GM12872 (cell line): ENCODE measurements at regions not wholly inside any gene's neighbourhood (a gene's known extent, or its start where the extent isn't known, plus 50 kb on each side); places are given as distances from the start of the nearest gene placed in this dataset.

ENCODE experiments used
- CTCF ChIP-seq: IDR thresholded peaks from 3 replicates; pipeline ENCODE4 v1.5.1; 2011; ENCODE audit warnings: low read depth, mild to moderate bottlenecking, low read length, moderate library complexity; ENCODE audit not compliant: insufficient read depth

DNA sequence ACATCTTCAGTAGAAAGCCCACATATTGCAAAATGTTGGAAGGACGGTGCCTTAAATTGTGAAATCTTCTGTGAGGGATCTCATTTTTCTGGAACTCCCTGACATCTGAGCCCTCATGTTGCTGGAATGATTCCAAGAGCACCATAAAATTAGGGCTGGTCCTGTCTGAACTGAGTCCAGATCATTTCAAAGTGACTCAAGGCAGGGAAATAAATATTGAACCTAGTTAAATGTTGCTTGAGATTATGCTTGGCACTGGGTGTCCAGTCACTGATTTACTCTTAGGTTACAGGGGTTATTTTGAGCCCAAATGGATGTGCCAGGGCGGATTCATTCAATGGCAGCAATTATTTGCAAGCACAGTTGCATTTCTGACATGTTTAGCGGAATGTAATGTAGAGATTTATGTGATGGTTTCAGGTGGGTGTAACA lies 437.0 kb downstream of the PIK3R1 start:
- no peak for TF ChIP-seq CTCF

DNA sequence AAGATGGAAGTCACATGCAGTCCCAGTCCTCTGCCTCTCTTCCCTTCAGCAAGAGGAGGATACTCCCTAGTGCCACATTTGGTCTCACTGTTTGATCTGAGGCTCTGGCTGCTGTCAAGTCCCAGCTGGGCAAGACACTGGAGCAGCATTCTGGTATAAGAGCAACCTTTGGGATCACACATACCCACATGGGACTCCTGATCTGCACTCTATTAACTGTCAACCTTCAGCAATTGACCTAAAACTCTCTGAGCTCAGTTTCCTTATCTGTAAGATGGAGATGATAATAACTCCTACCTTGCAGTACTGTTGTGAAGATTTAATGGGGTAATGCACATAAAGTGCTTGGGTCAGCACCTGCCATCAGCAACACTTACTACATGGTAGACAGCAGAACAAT lies 437.9 kb downstream of the PIK3R1 start:
- TF ChIP-seq CTCF = no peak

DNA sequence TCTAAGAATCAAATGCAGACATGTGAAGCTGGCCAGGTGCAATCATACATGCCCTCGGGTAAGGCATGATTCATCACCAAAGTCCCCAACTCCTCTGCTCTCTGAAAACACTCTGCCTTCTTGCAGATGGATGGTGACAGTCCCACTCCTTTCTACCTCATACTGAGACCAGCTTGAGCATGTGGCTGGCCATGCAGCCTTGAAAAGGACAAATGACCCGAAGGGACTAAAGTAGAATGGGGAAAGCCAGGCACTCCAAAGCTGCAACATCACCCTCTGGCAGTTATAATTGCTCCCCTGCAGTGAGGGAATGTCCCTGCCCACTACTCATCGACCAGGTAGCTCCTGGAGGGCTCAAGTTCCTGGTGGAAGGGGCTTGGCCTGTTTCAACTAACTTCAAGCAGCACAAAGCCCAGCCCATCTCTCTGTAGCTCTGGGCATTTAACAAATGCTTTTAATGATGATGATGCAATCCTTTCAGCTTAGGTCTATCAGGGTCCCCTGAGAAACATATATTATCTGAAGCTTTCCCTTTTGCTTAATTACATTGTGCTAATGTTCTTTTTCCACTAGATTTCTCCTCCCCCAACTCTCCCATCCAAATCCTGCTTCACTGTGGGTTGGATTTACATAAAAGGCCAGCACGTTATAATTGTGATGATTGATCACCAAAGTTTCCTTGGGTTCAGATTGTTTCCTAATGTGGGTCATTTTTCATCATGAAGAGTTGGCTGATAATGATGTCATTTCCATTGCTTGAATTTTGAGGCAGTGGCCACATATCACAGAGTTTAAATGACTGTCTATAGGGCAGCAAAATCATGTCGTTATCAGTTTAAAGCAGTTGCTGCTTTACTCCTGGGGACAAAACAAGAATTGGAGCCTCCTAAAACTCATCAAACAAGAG lies 436.5 kb upstream of the SLC30A5 start:
- TF ChIP-seq CTCF = no peak

DNA sequence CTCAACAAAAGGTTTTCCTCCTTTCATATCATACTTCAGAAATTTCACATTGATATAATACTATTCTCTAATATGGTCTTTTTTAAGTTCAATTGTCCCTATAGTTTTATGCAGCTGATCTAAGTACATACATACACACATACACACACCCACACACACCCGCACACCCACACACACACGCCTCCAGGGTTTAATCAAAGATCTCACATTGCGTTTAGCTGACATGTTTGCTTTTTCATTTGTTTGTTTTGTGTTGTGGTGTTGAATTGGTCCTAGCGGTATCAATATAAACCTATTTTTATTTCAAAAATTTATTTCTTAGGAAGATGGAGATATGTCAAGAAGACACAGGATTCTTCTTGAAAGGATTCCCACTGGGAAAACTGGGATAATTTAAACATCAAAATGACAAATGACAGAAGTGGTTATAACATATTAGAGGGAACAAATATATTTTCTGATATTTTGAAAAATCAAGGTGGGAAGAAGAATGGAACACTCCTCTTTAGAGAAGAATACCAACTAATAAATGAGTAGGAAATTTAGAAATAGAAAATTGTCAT lies 434.9 kb upstream of the SLC30A5 start:
- no peak for TF ChIP-seq CTCF

DNA sequence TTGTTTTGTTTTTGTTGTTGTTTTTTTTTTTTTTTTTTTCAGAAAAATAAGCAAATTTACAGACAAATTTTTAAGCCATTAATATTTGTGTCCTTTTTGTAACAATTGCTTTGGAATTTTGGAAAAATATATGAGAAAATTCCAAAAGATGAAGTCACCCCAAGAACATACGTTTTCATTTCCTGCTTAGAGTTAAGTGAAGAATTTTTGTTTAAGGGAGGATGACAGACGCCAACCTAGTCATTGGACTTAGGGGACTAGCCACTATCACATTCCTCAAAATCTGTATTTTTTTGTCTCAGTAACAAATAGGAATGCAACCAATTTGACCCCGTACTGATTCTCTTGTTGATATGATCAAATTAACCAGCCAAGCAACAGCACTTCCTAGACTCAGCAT lies 433.9 kb upstream of the SLC30A5 start:
- TF ChIP-seq CTCF = no peak

DNA sequence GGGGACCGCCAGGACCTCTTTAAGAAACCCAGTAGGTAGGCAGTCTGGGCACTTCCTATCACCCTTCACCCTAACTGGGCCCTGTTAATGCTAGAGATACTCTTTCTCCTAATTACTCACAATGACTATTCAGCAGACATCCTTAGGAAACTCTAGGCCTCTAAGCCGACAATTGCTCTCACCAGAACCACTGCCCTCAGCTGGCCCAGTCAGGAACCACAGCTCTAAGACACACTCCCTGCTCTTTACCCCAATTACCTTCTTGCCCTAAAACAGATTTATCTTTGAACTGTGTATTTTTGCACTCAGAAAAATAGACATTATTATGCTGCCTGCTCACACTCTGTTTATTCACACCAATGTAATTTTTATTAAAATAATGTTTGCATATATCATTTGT lies 432.6 kb upstream of the SLC30A5 start:
- peak; percentile 60 for TF ChIP-seq CTCF

GRCh38 chr5:68662804-68663307 lies 431.0 kb upstream of the SLC30A5 start:
- TF ChIP-seq CTCF = no peak
